GM23338 (cell line): ENCODE measurements at regions not wholly inside any gene's neighbourhood (a gene's known extent, or its start where the extent isn't known, plus 50 kb on each side); places are given as distances from the start of the nearest gene placed in this dataset.

Experiments
- ATAC-seq: fragments of 200-7000 bp; cut with Tn5 transposase; 3 replicates; pipeline ENCODE4 v1.9.1; 2020
- DNase-seq: peaks from one replicate; pipeline ENCODE4 v3.0.0-alpha.2; 2015; ENCODE audit warnings: low spot score
- H2AFZ ChIP-seq: fragments of 200-600 bp; sonication (generic); 2 replicates; pipeline ENCODE4 v1.8.0; 2016; ENCODE audit warnings: antibody characterized with exemption, mild to moderate bottlenecking, moderate library complexity
- H3F3A ChIP-seq: fragments of 200-600 bp; sonication (generic); replicated peaks from 2 replicates; pipeline ENCODE4 v1.8.0; 2017; ENCODE audit warnings: antibody characterized with exemption, mixed run types, low read depth
- H3K27ac ChIP-seq: fragments of 200-600 bp; sonication (generic); 2 replicates; pipeline ENCODE4 v1.6.1; 2016; ENCODE audit warnings: low read depth
- H3K27me3 ChIP-seq: fragments of 200-600 bp; sonication (generic); 2 replicates; pipeline ENCODE4 v1.8.0; 2016; ENCODE audit warnings: mild to moderate bottlenecking, mixed run types, moderate library complexity; ENCODE audit not compliant: insufficient read depth
- H3K36me3 ChIP-seq: fragments of 200-600 bp; sonication (generic); 2 replicates; pipeline ENCODE4 v1.8.0; 2016; ENCODE audit warnings: mild to moderate bottlenecking; ENCODE audit not compliant: insufficient read depth
- H3K4me1 ChIP-seq: fragments of 200-600 bp; sonication (generic); 2 replicates; pipeline ENCODE4 v1.8.0; 2016; ENCODE audit warnings: mild to moderate bottlenecking, moderate library complexity; ENCODE audit not compliant: insufficient read depth
- H3K4me2 ChIP-seq: fragments of 200-600 bp; sonication (generic); 2 replicates; pipeline ENCODE4 v1.7.1; 2017; ENCODE audit warnings: mixed run types
- H3K4me3 ChIP-seq: fragments of 200-600 bp; sonication (generic); 2 replicates; pipeline ENCODE4 v1.6.1; 2016; ENCODE audit warnings: mixed run types
- H3K79me2 ChIP-seq: fragments of 200-600 bp; sonication (generic); replicated peaks from 2 replicates; pipeline ENCODE4 v1.8.0; 2017; ENCODE audit warnings: mild to moderate bottlenecking; ENCODE audit not compliant: insufficient read depth
- H3K9me2 ChIP-seq: fragments of 200-600 bp; sonication (generic); 2 replicates; pipeline ENCODE4 v1.8.0; 2017; ENCODE audit not compliant: insufficient read depth
- H4K20me1 ChIP-seq: fragments of 200-600 bp; sonication (generic); replicated peaks from 2 replicates; pipeline ENCODE4 v1.8.0; 2017; ENCODE audit warnings: mild to moderate bottlenecking; ENCODE audit not compliant: insufficient read depth
- H3K27ac Mint-ChIP-seq: 2 replicates; pipeline ENCODE4 v1.8.0; 2020; ENCODE audit warnings: inconsistent platforms, mild to moderate bottlenecking, moderate library complexity, mixed read lengths
- H3K27me3 Mint-ChIP-seq: 3 replicates; pipeline ENCODE4 v1.8.0; 2022; ENCODE audit warnings: low read depth, mild to moderate bottlenecking, moderate library complexity, mixed read lengths, inconsistent platforms; ENCODE audit not compliant: insufficient read depth, poor library complexity
- H3K36me3 Mint-ChIP-seq: 3 replicates; pipeline ENCODE4 v1.8.0; 2021; ENCODE audit warnings: low read depth, mild to moderate bottlenecking, inconsistent platforms, moderate library complexity, mixed read lengths
- H3K4me1 Mint-ChIP-seq: 3 replicates; pipeline ENCODE4 v1.8.0; 2020; ENCODE audit warnings: mild to moderate bottlenecking, inconsistent platforms, mixed read lengths
- H3K4me3 Mint-ChIP-seq: 3 replicates; pipeline ENCODE4 v1.8.0; 2021; ENCODE audit warnings: moderate library complexity, mild to moderate bottlenecking, inconsistent platforms, mixed read lengths
- H3K9me3 Mint-ChIP-seq: 3 replicates; pipeline ENCODE4 v1.8.0; 2020; ENCODE audit warnings: moderate library complexity, mild to moderate bottlenecking, inconsistent platforms, mixed read lengths
- CREB1 ChIP-seq: fragments of 250-450 bp; sonication (Bioruptor Pico); IDR thresholded peaks from 2 replicates; pipeline ENCODE4 v1.5.0; 2020; ENCODE audit warnings: low read depth, mild to moderate bottlenecking, moderate library complexity
- EZH2 ChIP-seq: fragments of 200-600 bp; sonication (generic); IDR thresholded peaks from one replicate; pipeline ENCODE4 v1.8.0; 2017; ENCODE audit warnings: antibody characterized with exemption, mild to moderate bottlenecking, low read depth; ENCODE audit not compliant: unreplicated experiment
- POLR2AphosphoS5 ChIP-seq: IDR thresholded peaks from 2 replicates; pipeline ENCODE4 v1.6.1; 2016; ENCODE audit warnings: antibody characterized with exemption, low read depth
- STAT1 ChIP-seq: IDR thresholded peaks from one replicate; pipeline ENCODE4 v1.6.1; 2016; ENCODE audit warnings: antibody characterized with exemption; ENCODE audit not compliant: unreplicated experiment
- TF ChIP-seq, protein P1 (sequence below): fragments of 250-450 bp; sonication (Bioruptor Pico); IDR thresholded peaks from 2 replicates; pipeline ENCODE4 v1.5.0; 2020; ENCODE audit warnings: mild to moderate bottlenecking, moderate library complexity
- TF ChIP-seq, protein P2 (sequence below), 2 experiments: fragments of 200-600 bp in 1 of 2; sonication (generic) in 1 of 2; conservative IDR thresholded peaks; 2 replicates each; pipeline versions ENCODE4 v1.5.1 to v1.6.1; 2016 to 2017; ENCODE audit warnings: antibody characterized with exemption in 2 of 2, low read depth in 2 of 2, mild to moderate bottlenecking in 2 of 2, moderate library complexity in 1 of 2
- TF ChIP-seq, protein P3 (sequence below): IDR thresholded peaks from 2 replicates; pipeline ENCODE4 v1.6.1; 2016; ENCODE audit warnings: antibody characterized with exemption

DNA sequence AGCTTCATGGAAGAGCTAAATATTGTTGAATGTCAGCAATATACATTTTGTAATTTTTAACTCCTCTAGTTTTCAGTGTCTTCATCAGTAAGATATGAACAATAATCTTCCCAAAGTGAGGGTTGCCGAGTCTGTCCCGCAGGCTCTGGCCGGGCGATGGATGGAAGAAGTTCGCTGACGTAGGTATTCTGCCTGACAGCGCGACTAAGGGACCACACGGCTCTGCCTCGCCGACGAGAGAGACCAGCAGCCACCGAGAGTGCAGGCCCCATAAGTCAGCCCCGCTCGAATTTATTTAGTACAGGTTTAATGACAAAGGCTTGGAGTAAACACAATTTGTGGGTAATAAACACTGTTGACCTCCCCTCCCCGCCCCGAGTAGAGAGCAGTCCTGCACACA, 427.4 kb upstream of the NECTIN3 start (continued):
- TF ChIP-seq, protein P1, sequence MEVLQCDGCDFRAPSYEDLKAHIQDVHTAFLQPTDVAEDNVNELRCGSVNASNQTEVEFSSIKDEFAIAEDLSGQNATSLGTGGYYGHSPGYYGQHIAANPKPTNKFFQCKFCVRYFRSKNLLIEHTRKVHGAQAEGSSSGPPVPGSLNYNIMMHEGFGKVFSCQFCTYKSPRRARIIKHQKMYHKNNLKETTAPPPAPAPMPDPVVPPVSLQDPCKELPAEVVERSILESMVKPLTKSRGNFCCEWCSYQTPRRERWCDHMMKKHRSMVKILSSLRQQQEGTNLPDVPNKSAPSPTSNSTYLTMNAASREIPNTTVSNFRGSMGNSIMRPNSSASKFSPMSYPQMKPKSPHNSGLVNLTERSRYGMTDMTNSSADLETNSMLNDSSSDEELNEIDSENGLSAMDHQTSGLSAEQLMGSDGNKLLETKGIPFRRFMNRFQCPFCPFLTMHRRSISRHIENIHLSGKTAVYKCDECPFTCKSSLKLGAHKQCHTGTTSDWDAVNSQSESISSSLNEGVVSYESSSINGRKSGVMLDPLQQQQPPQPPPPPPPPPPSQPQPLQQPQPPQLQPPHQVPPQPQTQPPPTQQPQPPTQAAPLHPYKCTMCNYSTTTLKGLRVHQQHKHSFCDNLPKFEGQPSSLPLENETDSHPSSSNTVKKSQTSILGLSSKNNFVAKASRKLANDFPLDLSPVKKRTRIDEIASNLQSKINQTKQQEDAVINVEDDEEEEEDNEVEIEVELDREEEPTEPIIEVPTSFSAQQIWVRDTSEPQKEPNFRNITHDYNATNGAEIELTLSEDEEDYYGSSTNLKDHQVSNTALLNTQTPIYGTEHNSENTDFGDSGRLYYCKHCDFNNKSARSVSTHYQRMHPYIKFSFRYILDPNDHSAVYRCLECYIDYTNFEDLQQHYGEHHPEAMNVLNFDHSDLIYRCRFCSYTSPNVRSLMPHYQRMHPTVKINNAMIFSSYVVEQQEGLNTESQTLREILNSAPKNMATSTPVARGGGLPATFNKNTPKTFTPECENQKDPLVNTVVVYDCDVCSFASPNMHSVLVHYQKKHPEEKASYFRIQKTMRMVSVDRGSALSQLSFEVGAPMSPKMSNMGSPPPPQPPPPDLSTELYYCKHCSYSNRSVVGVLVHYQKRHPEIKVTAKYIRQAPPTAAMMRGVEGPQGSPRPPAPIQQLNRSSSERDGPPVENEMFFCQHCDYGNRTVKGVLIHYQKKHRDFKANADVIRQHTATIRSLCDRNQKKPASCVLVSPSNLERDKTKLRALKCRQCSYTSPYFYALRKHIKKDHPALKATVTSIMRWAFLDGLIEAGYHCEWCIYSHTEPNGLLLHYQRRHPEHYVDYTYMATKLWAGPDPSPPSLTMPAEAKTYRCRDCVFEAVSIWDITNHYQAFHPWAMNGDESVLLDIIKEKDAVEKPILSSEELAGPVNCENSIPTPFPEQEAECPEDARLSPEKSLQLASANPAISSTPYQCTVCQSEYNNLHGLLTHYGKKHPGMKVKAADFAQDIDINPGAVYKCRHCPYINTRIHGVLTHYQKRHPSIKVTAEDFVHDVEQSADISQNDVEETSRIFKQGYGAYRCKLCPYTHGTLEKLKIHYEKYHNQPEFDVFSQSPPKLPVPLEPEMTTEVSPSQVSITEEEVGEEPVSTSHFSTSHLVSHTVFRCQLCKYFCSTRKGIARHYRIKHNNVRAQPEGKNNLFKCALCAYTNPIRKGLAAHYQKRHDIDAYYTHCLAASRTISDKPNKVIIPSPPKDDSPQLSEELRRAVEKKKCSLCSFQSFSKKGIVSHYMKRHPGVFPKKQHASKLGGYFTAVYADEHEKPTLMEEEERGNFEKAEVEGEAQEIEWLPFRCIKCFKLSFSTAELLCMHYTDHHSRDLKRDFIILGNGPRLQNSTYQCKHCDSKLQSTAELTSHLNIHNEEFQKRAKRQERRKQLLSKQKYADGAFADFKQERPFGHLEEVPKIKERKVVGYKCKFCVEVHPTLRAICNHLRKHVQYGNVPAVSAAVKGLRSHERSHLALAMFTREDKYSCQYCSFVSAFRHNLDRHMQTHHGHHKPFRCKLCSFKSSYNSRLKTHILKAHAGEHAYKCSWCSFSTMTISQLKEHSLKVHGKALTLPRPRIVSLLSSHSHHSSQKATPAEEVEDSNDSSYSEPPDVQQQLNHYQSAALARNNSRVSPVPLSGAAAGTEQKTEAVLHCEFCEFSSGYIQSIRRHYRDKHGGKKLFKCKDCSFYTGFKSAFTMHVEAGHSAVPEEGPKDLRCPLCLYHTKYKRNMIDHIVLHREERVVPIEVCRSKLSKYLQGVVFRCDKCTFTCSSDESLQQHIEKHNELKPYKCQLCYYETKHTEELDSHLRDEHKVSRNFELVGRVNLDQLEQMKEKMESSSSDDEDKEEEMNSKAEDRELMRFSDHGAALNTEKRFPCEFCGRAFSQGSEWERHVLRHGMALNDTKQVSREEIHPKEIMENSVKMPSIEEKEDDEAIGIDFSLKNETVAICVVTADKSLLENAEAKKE (CRISPR knock-in tag): no peak
- TF ChIP-seq CREB1 (no peak), STAT1 (no peak)
- TF ChIP-seq, protein P2, sequence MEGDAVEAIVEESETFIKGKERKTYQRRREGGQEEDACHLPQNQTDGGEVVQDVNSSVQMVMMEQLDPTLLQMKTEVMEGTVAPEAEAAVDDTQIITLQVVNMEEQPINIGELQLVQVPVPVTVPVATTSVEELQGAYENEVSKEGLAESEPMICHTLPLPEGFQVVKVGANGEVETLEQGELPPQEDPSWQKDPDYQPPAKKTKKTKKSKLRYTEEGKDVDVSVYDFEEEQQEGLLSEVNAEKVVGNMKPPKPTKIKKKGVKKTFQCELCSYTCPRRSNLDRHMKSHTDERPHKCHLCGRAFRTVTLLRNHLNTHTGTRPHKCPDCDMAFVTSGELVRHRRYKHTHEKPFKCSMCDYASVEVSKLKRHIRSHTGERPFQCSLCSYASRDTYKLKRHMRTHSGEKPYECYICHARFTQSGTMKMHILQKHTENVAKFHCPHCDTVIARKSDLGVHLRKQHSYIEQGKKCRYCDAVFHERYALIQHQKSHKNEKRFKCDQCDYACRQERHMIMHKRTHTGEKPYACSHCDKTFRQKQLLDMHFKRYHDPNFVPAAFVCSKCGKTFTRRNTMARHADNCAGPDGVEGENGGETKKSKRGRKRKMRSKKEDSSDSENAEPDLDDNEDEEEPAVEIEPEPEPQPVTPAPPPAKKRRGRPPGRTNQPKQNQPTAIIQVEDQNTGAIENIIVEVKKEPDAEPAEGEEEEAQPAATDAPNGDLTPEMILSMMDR (conservative IDR thresholded peaks at IDR 0.05; ENCODE audit: low read depth in 2 of 2): no peak
- TF ChIP-seq, protein P3, sequence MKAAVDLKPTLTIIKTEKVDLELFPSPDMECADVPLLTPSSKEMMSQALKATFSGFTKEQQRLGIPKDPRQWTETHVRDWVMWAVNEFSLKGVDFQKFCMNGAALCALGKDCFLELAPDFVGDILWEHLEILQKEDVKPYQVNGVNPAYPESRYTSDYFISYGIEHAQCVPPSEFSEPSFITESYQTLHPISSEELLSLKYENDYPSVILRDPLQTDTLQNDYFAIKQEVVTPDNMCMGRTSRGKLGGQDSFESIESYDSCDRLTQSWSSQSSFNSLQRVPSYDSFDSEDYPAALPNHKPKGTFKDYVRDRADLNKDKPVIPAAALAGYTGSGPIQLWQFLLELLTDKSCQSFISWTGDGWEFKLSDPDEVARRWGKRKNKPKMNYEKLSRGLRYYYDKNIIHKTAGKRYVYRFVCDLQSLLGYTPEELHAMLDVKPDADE: no peak

DNA sequence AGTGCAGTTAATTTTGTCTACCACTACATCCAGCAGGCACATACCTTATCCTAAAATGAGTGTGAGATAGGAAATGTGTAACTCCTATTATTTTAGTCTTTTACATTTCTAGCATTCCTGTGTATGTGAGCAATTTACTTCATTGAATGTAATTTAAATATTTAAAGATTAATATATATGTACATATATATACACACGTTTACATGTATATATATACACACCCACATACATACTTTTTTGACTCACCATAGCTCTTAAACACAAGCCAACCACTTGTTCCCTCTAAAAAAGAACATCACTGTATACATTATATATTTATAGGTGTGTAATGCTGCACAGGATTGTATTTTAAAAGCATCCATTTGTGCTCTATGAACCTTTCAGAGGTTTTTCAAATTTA, 425.6 kb upstream of the NECTIN3 start:
- H3K27ac Mint-ChIP-seq: no peak overlapping the region
- Histone ChIP-seq H3K36me3 (no peaks in the 10 kb centered on the region), H2AFZ (peak overlapping the region; percentile 66; the same call in 1 of the 2 replicates), H3K27me3 (no peaks in the 10 kb centered on the region), H3K9me2 (peaks cover 2% of the 10 kb centered on the region; the same call in 1 of the 2 replicates), H3K79me2 (no peaks in the 10 kb centered on the region), H3K4me2 (no peak overlapping the region), H3K27ac (no peak overlapping the region), H3K4me1 (no peaks in the 10 kb centered on the region), H3K4me3 (no peak overlapping the region), H3F3A (no peaks in the 10 kb centered on the region), H4K20me1 (no peaks in the 10 kb centered on the region)
- no peak overlapping the region for H3K4me3 Mint-ChIP-seq
- H3K4me1 Mint-ChIP-seq: no peaks in the 10 kb centered on the region
- peaks cover 11% of the 10 kb centered on the region; the same call in 2 of the 3 replicates for H3K36me3 Mint-ChIP-seq
- DNase-seq (no peak), ATAC-seq (no peak)
- peaks cover 7% of the 10 kb centered on the region; the same call in 1 of the 3 replicates for H3K9me3 Mint-ChIP-seq
- H3K27me3 Mint-ChIP-seq: no peaks in the 10 kb centered on the region
- TF ChIP-seq STAT1 (no peak), EZH2 (no peak), POLR2AphosphoS5 (no peak)
- TF ChIP-seq, protein P3: no peak
